Retinal pigment epithelial cell (primary cell): ENCODE measurements at regions not wholly inside any gene's neighbourhood (a gene's known extent, or its start where the extent isn't known, plus 50 kb on each side); places are given as distances from the start of the nearest gene placed in this dataset.

Source experiments
- DNase-seq: peaks from one replicate; pipeline ENCODE4 v3.0.0-alpha.2; 2010; ENCODE audit warnings: low read depth
- H3K4me3 ChIP-seq: 2 replicates; pipeline ENCODE4 v1.5.1; 2011; ENCODE audit warnings: mild to moderate bottlenecking, low read length, control low read depth, moderate library complexity
- TF ChIP-seq, protein P1 (sequence below): conservative IDR thresholded peaks from 2 replicates; pipeline ENCODE4 v1.5.1; 2011; ENCODE audit warnings: low read depth, low read length, control low read depth, inconsistent platforms

DNA sequence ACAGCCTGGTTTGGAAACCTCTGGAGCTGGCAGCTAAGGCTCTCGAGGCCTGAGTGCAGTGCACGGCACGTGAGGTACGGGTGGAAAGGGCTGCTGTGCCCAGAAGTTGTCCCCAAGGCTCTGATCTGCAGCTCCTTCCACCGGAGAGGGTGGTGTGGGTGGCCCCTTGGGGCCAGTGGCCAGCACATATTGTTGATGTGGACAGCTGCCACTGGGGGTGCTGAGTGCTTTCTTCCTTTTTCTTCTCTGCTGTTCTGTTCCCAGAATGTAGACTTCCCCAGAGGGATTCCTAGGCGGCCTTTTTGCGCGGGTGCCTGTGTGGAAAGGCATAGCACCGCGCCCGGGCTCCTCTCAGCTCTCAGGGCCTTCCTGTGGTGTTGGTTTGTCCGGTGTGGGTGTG is 1476.5 kb downstream of the TBC1D22A start:
- no peak for DNase-seq
- H3K4me3 ChIP-seq, result no peak overlapping the region
- TF ChIP-seq, protein P1, sequence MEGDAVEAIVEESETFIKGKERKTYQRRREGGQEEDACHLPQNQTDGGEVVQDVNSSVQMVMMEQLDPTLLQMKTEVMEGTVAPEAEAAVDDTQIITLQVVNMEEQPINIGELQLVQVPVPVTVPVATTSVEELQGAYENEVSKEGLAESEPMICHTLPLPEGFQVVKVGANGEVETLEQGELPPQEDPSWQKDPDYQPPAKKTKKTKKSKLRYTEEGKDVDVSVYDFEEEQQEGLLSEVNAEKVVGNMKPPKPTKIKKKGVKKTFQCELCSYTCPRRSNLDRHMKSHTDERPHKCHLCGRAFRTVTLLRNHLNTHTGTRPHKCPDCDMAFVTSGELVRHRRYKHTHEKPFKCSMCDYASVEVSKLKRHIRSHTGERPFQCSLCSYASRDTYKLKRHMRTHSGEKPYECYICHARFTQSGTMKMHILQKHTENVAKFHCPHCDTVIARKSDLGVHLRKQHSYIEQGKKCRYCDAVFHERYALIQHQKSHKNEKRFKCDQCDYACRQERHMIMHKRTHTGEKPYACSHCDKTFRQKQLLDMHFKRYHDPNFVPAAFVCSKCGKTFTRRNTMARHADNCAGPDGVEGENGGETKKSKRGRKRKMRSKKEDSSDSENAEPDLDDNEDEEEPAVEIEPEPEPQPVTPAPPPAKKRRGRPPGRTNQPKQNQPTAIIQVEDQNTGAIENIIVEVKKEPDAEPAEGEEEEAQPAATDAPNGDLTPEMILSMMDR, result no peak

DNA sequence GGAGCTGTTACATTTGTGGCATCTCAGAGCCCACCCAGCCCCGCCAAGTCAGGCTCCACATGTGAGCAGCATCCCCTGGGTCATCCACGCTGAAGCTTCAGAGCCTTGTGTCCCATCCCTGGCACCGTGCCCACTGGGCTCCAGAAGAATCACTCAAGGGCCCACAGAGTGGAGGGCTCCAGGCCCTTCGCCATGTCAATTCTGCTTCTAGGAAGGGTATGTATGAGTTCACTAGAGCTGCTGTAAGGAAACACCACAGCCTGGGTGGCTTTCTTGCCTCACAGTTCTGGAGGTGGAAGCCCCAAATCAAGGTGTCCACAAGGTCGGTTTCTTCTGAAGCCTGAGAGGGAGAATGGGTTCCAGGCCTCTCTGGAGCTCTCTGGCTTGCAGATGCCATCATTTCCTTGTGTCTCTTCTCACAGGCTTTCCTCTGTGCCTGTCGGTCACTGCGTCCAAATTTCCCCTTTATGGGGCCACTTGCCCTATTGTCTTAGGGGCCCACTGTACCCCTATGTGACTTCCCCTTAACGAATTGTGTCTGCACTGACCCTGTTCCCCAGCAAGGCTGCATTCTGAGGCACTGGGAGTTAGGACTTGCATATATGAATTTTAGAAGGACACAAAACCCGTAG is 1476.0 kb downstream of the TBC1D22A start:
- DNase-seq, result no peak
- no peak overlapping the region for H3K4me3 ChIP-seq
- TF ChIP-seq, protein P1, result no peak

- TF ChIP-seq, protein P1, result no peak
- no peak for DNase-seq
- no peak overlapping the region for H3K4me3 ChIP-seq
Measured at GRCh38 chr22:48237466-48238283, 1475.2 kb downstream of the TBC1D22A start.

- DNase-seq, result no peak
- TF ChIP-seq, protein P1, result no peak
Measured at GRCh38 chr22:48236261-48236660, 1473.8 kb downstream of the TBC1D22A start.

DNA sequence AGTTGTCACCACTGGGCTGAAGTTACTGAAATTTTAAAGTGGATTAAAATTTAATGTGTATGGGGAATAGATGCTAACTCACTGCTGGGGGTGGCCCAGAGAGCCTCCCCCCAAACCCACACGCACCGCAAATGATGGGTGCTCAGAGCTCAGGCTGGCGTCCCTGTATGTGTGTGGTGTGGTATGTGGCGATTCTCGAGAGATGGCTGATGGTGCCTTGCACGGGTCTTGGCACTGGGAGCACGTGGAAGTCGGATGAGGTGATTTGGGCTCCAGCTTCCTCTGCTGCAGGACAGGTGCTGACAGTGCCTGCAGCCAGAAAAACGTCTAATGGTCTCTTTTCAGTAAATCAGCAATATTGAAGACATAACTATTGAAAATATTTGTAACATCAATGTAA is 1473.3 kb downstream of the TBC1D22A start:
- DNase-seq, result no peak
- TF ChIP-seq, protein P1, result no peak
- no peak overlapping the region for H3K4me3 ChIP-seq

More at GRCh38 chr22:48236261-48236660, 1473.8 kb downstream of the TBC1D22A start:
- H3K4me3 ChIP-seq, result no peak overlapping the region

GRCh38 chr22:48234011-48234410 is 1471.6 kb downstream of the TBC1D22A start:
- TF ChIP-seq, protein P1, result no peak
- no peak for DNase-seq

GRCh38 chr22:48233586-48233985 is 1471.1 kb downstream of the TBC1D22A start:
- no peak overlapping the region for H3K4me3 ChIP-seq
- DNase-seq, result no peak
- TF ChIP-seq, protein P1, result no peak

More at GRCh38 chr22:48234011-48234410, 1471.6 kb downstream of the TBC1D22A start:
- H3K4me3 ChIP-seq, result no peak overlapping the region
